Neural crest cell (in vitro differentiated cells): ENCODE measurements at regions not wholly inside any gene's neighbourhood (a gene's known extent, or its start where the extent isn't known, plus 50 kb on each side); places are given as distances from the start of the nearest gene placed in this dataset.

Source experiments
- DNase-seq: peaks from one replicate; pipeline ENCODE4 v3.0.0; 2021; ENCODE audit warnings: low read depth, mixed read lengths, low spot score
- H3K27ac Mint-ChIP-seq: one replicate; pipeline ENCODE4 v1.8.0; 2021; ENCODE audit warnings: mild to moderate bottlenecking, mixed read lengths; ENCODE audit not compliant: unreplicated experiment
- H3K27me3 Mint-ChIP-seq: 2 replicates; pipeline ENCODE4 v1.8.0; 2021; ENCODE audit warnings: low read depth, mild to moderate bottlenecking, mixed read lengths
- H3K36me3 Mint-ChIP-seq: 2 replicates; pipeline ENCODE4 v1.8.0; 2021; ENCODE audit warnings: low read depth, mild to moderate bottlenecking, mixed read lengths
- H3K4me1 Mint-ChIP-seq: 2 replicates; pipeline ENCODE4 v1.8.0; 2021; ENCODE audit warnings: mixed read lengths
- H3K4me3 Mint-ChIP-seq: one replicate; pipeline ENCODE4 v1.8.0; 2021; ENCODE audit warnings: mild to moderate bottlenecking, mixed read lengths
- H3K9me3 Mint-ChIP-seq: 2 replicates; pipeline ENCODE4 v1.8.0; 2021; ENCODE audit warnings: mixed read lengths
- CTCF ChIP-seq: fragments of 200-600 bp; sonication (generic); conservative IDR thresholded peaks from 2 replicates; pipeline ENCODE4 v1.5.0; 2021; ENCODE audit warnings: antibody characterized with exemption, mild to moderate bottlenecking

- H3K27ac Mint-ChIP-seq = no peak overlapping the region
- no peak overlapping the region for H3K4me3 Mint-ChIP-seq
- H3K9me3 Mint-ChIP-seq = no peaks in the 10 kb centered on the region
- TF ChIP-seq CTCF = no peak
- peaks cover 30% of the 10 kb centered on the region for H3K27me3 Mint-ChIP-seq
- DNase-seq = no peak
- no peaks in the 10 kb centered on the region for H3K36me3 Mint-ChIP-seq
- H3K4me1 Mint-ChIP-seq = no peaks in the 10 kb centered on the region
Observed at GRCh38 chr5:159727167-159727566, 189.1 kb upstream of the ADRA1B start.

- no peak for TF ChIP-seq CTCF
- Mint-ChIP-seq H3K9me3 (no peaks in the 10 kb centered on the region), H3K4me3 (no peak overlapping the region), H3K4me1 (no peaks in the 10 kb centered on the region), H3K27me3 (peaks cover 30% of the 10 kb centered on the region), H3K27ac (no peak overlapping the region), H3K36me3 (no peaks in the 10 kb centered on the region)
- DNase-seq = no peak
Observed at GRCh38 chr5:159730285-159730684, 186.0 kb upstream of the ADRA1B start.

GRCh38 chr5:159732220-159732619 is 184.1 kb upstream of the ADRA1B start:
- peaks cover 29% of the 10 kb centered on the region for H3K27me3 Mint-ChIP-seq
- no peak for TF ChIP-seq CTCF
- no peaks in the 10 kb centered on the region for H3K36me3 Mint-ChIP-seq

GRCh38 chr5:159734366-159734765 is 181.9 kb upstream of the ADRA1B start:
- no peak for TF ChIP-seq CTCF
- H3K36me3 Mint-ChIP-seq = no peaks in the 10 kb centered on the region
- no peak for DNase-seq
- H3K27ac Mint-ChIP-seq = no peak overlapping the region
- peaks cover 16% of the 10 kb centered on the region for H3K27me3 Mint-ChIP-seq
- no peaks in the 10 kb centered on the region for H3K4me1 Mint-ChIP-seq
- H3K9me3 Mint-ChIP-seq = no peaks in the 10 kb centered on the region
- H3K4me3 Mint-ChIP-seq = no peak overlapping the region

More at GRCh38 chr5:159732220-159732619, 184.1 kb upstream of the ADRA1B start:
- Mint-ChIP-seq H3K4me3 (no peak overlapping the region), H3K4me1 (no peaks in the 10 kb centered on the region), H3K27ac (no peak overlapping the region), H3K9me3 (no peaks in the 10 kb centered on the region)
- no peak for DNase-seq

- no peaks in the 10 kb centered on the region for H3K9me3 Mint-ChIP-seq
- DNase-seq = no peak
- no peaks in the 10 kb centered on the region for H3K4me1 Mint-ChIP-seq
- no peak overlapping the region for H3K4me3 Mint-ChIP-seq
- peaks cover 12% of the 10 kb centered on the region for H3K27me3 Mint-ChIP-seq
- TF ChIP-seq CTCF = no peak
- no peaks in the 10 kb centered on the region for H3K36me3 Mint-ChIP-seq
- H3K27ac Mint-ChIP-seq = no peak overlapping the region
Observed at GRCh38 chr5:159735036-159735435, 181.2 kb upstream of the ADRA1B start.
